Panc1 (cell line): ENCODE measurements at regions not wholly inside any gene's neighbourhood (a gene's known extent, or its start where the extent isn't known, plus 50 kb on each side); places are given as distances from the start of the nearest gene placed in this dataset.

Experiments used
- ATAC-seq: fragments of 200-7000 bp; cut with Tn5 transposase; 2 replicates; pipeline ENCODE4 v1.9.1; 2020; ENCODE audit warnings: mild to moderate bottlenecking, moderate library complexity
- BruUV-seq: library from RNA; stranded (reverse); fragments of 400-500 nt; replicated peaks from 2 replicates; lab custom pipeline; 2021; lab: Mats Ljungman, UMichigan
- CTCF ChIA-PET: fragments of 300-600 bp; sonication (Branson Sonifier 250); formaldehyde crosslinking; loops from one replicate; lab custom pipeline; 2022; ENCODE audit warnings: antibody characterized with exemption; lab: Charles Lee
- POLR2A ChIA-PET: fragments of 300-600 bp; sonication (Branson Sonifier 250); formaldehyde crosslinking; loops from one replicate; lab custom pipeline; 2022; ENCODE audit warnings: antibody characterized with exemption; lab: Charles Lee
- DNase-seq: peaks from one replicate; pipeline ENCODE4 v3.0.0-alpha.2; 2010; ENCODE audit warnings: low read depth, low spot score
- H3K27ac ChIP-seq: 2 replicates; pipeline ENCODE4 v1.5.1; 2011; ENCODE audit warnings: mild to moderate bottlenecking, low read length, inconsistent platforms
- H3K27me3 ChIP-seq: fragments of 200-500 bp; sonication (Bioruptor generic); 2 replicates; pipeline ENCODE4 v1.6.0; 2014; ENCODE audit warnings: low read length, inconsistent platforms; ENCODE audit not compliant: control insufficient read depth, insufficient read depth
- H3K36me3 ChIP-seq: fragments of 200-500 bp; sonication (Bioruptor generic); 2 replicates; pipeline ENCODE4 v1.5.1; 2014; ENCODE audit warnings: inconsistent platforms, mild to moderate bottlenecking, low read length, moderate library complexity; ENCODE audit not compliant: control insufficient read depth, insufficient read depth
- H3K4me1 ChIP-seq: 2 replicates; pipeline ENCODE4 v1.5.1; 2011; ENCODE audit warnings: inconsistent platforms, mild to moderate bottlenecking, low read length, moderate library complexity; ENCODE audit not compliant: control insufficient read depth, insufficient read depth
- H3K4me3 ChIP-seq, 2 experiments: 2 replicates each; pipeline ENCODE4 v1.5.1; 2011 to 2012; ENCODE audit warnings: low read depth in 2 of 2, low read length in 2 of 2, mild to moderate bottlenecking in 2 of 2, inconsistent platforms in 1 of 2, moderate library complexity in 1 of 2
- H3K9me3 ChIP-seq: fragments of 200-500 bp; sonication (Bioruptor generic); 2 replicates; pipeline ENCODE4 v1.5.1; 2014; ENCODE audit warnings: low read depth, mild to moderate bottlenecking, inconsistent platforms, low read length, moderate library complexity; ENCODE audit not compliant: control insufficient read depth, insufficient read depth
- POLR2AphosphoS5 ChIP-seq: IDR thresholded peaks from 2 replicates; pipeline ENCODE4 v1.6.1; 2012; ENCODE audit warnings: mild to moderate bottlenecking, low read depth, low read length, moderate library complexity
- SIN3A ChIP-seq: IDR thresholded peaks from 2 replicates; pipeline ENCODE4 v1.6.1; 2012; ENCODE audit warnings: low read depth, mild to moderate bottlenecking, low read length, moderate library complexity, borderline replicate concordance; ENCODE audit not compliant: insufficient read depth
- TCF7L2 ChIP-seq: IDR thresholded peaks from 2 replicates; pipeline ENCODE4 v1.6.1; 2011; ENCODE audit warnings: mild to moderate bottlenecking, low read depth, low read length, inconsistent platforms
- in situ Hi-C: cut with HindIII; loops from 2 replicates; pipeline ENCODE4 v1.10.0; 2016; ENCODE audit warnings: low sequenced_read_pairs, low pct_unique_long_range_greater_than_20kb
- intact Hi-C: fragments of 100-400 bp; cut with micrococcal nuclease; formaldehyde crosslinking; loops from one replicate; pipeline ENCODE4 v1.10.0; 2022; ENCODE audit not compliant: unreplicated experiment
- TF ChIP-seq, protein P1 (sequence below): fragments of 450-650 bp; IDR thresholded peaks from 2 replicates; pipeline ENCODE4 v1.5.1; 2017; ENCODE audit warnings: mild to moderate bottlenecking
- TF ChIP-seq, protein P2 (sequence below), 2 experiments: IDR thresholded peaks; 2 replicates each; pipeline ENCODE4 v1.6.1; 2011 to 2012; ENCODE audit warnings: low read depth in 2 of 2, control low read depth in 1 of 2, low read length in 1 of 2, mild to moderate bottlenecking in 1 of 2, moderate library complexity in 1 of 2; ENCODE audit not compliant: insufficient read depth in 1 of 2

GRCh38 chr14:34322940-34323418 is 139.1 kb downstream of the SPTSSA start:
- DNase-seq (no peak), ATAC-seq (peak; percentile 73; the same call in 1 of the 2 replicates)
- no peak for TF ChIP-seq TCF7L2
- TF ChIP-seq, protein P1, sequence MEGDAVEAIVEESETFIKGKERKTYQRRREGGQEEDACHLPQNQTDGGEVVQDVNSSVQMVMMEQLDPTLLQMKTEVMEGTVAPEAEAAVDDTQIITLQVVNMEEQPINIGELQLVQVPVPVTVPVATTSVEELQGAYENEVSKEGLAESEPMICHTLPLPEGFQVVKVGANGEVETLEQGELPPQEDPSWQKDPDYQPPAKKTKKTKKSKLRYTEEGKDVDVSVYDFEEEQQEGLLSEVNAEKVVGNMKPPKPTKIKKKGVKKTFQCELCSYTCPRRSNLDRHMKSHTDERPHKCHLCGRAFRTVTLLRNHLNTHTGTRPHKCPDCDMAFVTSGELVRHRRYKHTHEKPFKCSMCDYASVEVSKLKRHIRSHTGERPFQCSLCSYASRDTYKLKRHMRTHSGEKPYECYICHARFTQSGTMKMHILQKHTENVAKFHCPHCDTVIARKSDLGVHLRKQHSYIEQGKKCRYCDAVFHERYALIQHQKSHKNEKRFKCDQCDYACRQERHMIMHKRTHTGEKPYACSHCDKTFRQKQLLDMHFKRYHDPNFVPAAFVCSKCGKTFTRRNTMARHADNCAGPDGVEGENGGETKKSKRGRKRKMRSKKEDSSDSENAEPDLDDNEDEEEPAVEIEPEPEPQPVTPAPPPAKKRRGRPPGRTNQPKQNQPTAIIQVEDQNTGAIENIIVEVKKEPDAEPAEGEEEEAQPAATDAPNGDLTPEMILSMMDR: peak; percentile 83
- ChIA-PET CTCF (interaction anchor here (0.6 kb wide), 1 partner anchor 25 kb away, joined by 3 read pairs; no protein-coding TSS in a partner anchor), POLR2A (no interaction called here)
- H3K4me3 ChIP-seq: no peak overlapping the region
- no TSS peak for BruUV-seq
- no peaks in the 10 kb centered on the region for H3K9me3 ChIP-seq
- intact Hi-C loops (loop anchor here (5.0 kb wide), 1 partner anchor 1746 kb away; no protein-coding TSS in a partner anchor), in situ Hi-C loops (no loop called here)
- peaks cover 2% of the 10 kb centered on the region for H3K27me3 ChIP-seq
- H3K36me3 ChIP-seq: no peaks in the 10 kb centered on the region
- no peaks in the 10 kb centered on the region for H3K4me1 ChIP-seq
- no peak overlapping the region for H3K27ac ChIP-seq

DNA sequence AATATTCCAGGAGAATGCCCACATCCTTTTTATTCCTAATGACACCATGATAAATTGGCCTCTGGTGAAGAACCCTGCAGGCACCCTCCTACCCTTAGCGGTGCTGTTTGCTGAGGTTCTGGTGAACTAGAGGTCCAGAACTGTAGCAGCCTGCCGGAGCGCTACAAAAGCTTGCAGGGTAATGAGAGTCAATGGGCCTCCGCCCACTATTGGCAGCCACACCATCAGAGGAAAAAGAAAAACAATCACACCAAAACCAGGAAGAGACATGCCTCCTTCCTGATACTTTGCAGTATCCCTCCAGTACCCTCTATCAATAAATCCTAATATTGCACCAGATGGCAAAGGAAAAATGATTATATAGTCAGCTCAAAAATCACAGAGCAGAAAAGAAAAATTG is 142.9 kb downstream of the SPTSSA start:
- in situ Hi-C loops: no loop called here
- ATAC-seq: no peak
- Histone ChIP-seq H3K27me3 (peaks cover 2% of the 10 kb centered on the region), H3K36me3 (no peaks in the 10 kb centered on the region), H3K4me3 (no peak overlapping the region), H3K27ac (no peak overlapping the region), H3K4me1 (no peaks in the 10 kb centered on the region), H3K9me3 (no peaks in the 10 kb centered on the region)
- CTCF ChIA-PET: no interaction called here
- TF ChIP-seq, protein P2, sequence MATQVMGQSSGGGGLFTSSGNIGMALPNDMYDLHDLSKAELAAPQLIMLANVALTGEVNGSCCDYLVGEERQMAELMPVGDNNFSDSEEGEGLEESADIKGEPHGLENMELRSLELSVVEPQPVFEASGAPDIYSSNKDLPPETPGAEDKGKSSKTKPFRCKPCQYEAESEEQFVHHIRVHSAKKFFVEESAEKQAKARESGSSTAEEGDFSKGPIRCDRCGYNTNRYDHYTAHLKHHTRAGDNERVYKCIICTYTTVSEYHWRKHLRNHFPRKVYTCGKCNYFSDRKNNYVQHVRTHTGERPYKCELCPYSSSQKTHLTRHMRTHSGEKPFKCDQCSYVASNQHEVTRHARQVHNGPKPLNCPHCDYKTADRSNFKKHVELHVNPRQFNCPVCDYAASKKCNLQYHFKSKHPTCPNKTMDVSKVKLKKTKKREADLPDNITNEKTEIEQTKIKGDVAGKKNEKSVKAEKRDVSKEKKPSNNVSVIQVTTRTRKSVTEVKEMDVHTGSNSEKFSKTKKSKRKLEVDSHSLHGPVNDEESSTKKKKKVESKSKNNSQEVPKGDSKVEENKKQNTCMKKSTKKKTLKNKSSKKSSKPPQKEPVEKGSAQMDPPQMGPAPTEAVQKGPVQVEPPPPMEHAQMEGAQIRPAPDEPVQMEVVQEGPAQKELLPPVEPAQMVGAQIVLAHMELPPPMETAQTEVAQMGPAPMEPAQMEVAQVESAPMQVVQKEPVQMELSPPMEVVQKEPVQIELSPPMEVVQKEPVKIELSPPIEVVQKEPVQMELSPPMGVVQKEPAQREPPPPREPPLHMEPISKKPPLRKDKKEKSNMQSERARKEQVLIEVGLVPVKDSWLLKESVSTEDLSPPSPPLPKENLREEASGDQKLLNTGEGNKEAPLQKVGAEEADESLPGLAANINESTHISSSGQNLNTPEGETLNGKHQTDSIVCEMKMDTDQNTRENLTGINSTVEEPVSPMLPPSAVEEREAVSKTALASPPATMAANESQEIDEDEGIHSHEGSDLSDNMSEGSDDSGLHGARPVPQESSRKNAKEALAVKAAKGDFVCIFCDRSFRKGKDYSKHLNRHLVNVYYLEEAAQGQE (IDR thresholded peaks at IDR 0.05; ENCODE audit: insufficient read depth in 1 of 2, low read depth in 2 of 2, low read length in 1 of 2): no peak
- no peak for TF ChIP-seq SIN3A
- no peak for TF ChIP-seq POLR2AphosphoS5
- TF ChIP-seq TCF7L2: no peak
- TF ChIP-seq, protein P1: no peak
- POLR2A ChIA-PET: no interaction called here
- intact Hi-C loops: no loop called here
- no peak for DNase-seq
- no TSS peak for BruUV-seq
